DOHH2 (cell line): ENCODE measurements at regions not wholly inside any gene's neighbourhood (a gene's known extent, or its start where the extent isn't known, plus 50 kb on each side); places are given as distances from the start of the nearest gene placed in this dataset.

Experiments used
- CTCF ChIP-seq: fragments of 200-600 bp; sonication (generic); IDR thresholded peaks from one replicate; pipeline ENCODE4 v1.5.1; 2014; ENCODE audit warnings: antibody characterized with exemption, mild to moderate bottlenecking, low read depth, low read length; ENCODE audit not compliant: poor library complexity, severe bottlenecking
- EZH2phosphoT487 ChIP-seq: fragments of 200-600 bp; sonication (generic); IDR thresholded peaks from 2 replicates; pipeline ENCODE4 v1.6.1; 2017; ENCODE audit warnings: borderline replicate concordance, mild to moderate bottlenecking, antibody characterized with exemption, low read length, moderate library complexity, mixed read lengths

- no peak for TF ChIP-seq CTCF
- no peak for TF ChIP-seq EZH2phosphoT487
These were observed 197.6 kb upstream of the CFAP20DC start for GRCh38 chr3:59247402-59247841.
